Lower leg skin (tissue), 3 donors: ENCODE measurements at regions not wholly inside any gene's neighbourhood (a gene's known extent, or its start where the extent isn't known, plus 50 kb on each side); places are given as distances from the start of the nearest gene placed in this dataset.

Source experiments
- POLR2A ChIP-seq, 2 donors: fragments of 450-650 bp; IDR thresholded peaks; one replicate each; pipeline ENCODE4 v1.6.1; 2016 to 2017; ENCODE audit warnings: antibody characterized with exemption in 2 of 2, mild to moderate bottlenecking in 1 of 2, moderate library complexity in 1 of 2
- TF ChIP-seq, protein P1 (sequence below), 3 donors: fragments of 450-650 bp; IDR thresholded peaks; one replicate each; pipeline ENCODE4 v1.5.1; 2016; ENCODE audit warnings: antibody characterized with exemption in 3 of 3, mild to moderate bottlenecking in 3 of 3, moderate library complexity in 2 of 3

DNA sequence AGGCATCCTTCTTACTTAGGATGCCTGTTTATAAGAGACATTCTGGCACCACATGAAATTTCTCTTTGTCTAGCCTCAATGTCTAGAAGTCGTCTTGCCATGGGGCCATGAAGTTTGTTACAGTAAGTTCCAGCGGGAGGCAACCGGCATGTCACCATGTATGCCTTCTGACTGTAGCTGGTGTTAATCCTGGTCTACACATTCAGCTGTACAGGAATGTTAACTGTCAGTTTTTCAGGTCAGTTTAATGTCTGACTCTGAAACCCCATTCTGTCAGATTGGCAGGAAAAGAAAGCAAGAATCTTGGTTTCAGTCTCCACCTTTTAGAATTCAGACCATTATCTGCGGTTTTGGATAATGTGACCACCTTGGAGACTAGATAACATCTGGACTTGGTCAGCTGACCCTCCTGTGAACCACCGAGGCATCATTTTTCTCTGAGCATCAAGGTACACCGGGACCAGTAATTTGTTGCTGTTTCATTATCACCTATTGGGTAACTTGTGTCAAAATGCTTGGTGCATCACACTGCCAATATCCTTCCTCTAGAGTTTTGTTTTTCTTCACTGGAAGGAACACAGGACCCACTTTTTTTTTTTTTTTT lies 228.7 kb downstream of the DOK5 start:
- TF ChIP-seq POLR2A (IDR thresholded peaks at IDR 0.05), result no peak
- TF ChIP-seq, protein P1, sequence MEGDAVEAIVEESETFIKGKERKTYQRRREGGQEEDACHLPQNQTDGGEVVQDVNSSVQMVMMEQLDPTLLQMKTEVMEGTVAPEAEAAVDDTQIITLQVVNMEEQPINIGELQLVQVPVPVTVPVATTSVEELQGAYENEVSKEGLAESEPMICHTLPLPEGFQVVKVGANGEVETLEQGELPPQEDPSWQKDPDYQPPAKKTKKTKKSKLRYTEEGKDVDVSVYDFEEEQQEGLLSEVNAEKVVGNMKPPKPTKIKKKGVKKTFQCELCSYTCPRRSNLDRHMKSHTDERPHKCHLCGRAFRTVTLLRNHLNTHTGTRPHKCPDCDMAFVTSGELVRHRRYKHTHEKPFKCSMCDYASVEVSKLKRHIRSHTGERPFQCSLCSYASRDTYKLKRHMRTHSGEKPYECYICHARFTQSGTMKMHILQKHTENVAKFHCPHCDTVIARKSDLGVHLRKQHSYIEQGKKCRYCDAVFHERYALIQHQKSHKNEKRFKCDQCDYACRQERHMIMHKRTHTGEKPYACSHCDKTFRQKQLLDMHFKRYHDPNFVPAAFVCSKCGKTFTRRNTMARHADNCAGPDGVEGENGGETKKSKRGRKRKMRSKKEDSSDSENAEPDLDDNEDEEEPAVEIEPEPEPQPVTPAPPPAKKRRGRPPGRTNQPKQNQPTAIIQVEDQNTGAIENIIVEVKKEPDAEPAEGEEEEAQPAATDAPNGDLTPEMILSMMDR (IDR thresholded peaks at IDR 0.05), result no peak
